Stimulated activated CD4-positive, alpha-beta T cell treated with anti-CD3 and anti-CD28 coated beads, Interleukin-2, amount 100 ng/mL, for 24 hours (primary cell): ENCODE measurements at regions not wholly inside any gene's neighbourhood (a gene's known extent, or its start where the extent isn't known, plus 50 kb on each side); places are given as distances from the start of the nearest gene placed in this dataset.
"Not testable (repeated sequence)": the region's sequence is repeated elsewhere in the genome, so short reads cannot be mapped to it uniquely, and the experiment has no call there.

Experiments used
- DNase-seq, 2 donors: peaks; one replicate each; pipeline ENCODE4 v3.0.0-alpha.2; 2020

DNA sequence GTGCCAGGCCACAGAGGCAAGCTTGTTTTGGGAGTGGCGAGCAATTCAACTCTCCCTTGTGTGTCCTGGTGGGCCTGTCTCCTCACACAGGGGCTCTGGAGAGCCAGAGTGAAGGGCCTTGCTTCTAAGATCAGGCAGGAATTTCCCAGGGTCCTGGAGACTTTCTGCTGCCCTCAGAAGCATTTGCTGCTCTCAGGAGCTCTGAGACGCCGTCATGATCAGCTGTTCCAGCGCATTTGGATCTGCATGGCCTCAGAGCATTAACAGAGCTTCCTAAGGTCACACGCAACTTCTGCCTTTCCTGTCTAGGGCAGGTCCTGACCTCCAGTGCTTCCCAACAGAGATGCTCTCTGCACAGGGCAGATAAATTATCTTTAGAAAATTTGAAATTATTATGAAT lies 52.2 kb upstream of the C10orf90 start:
- DNase-seq = no peak

- DNase-seq = no peak
Observed at GRCh38 chr10:126723226-126723625, 52.7 kb upstream of the C10orf90 start.

GRCh38 chr10:126729314-126729870 lies 58.9 kb upstream of the C10orf90 start:
- DNase-seq = no peak

- DNase-seq = no peak
Observed at GRCh38 chr10:126730856-126731609, 60.5 kb upstream of the C10orf90 start.

GRCh38 chr10:126731610-126731990 lies 61.1 kb upstream of the C10orf90 start:
- no peak for DNase-seq

DNA sequence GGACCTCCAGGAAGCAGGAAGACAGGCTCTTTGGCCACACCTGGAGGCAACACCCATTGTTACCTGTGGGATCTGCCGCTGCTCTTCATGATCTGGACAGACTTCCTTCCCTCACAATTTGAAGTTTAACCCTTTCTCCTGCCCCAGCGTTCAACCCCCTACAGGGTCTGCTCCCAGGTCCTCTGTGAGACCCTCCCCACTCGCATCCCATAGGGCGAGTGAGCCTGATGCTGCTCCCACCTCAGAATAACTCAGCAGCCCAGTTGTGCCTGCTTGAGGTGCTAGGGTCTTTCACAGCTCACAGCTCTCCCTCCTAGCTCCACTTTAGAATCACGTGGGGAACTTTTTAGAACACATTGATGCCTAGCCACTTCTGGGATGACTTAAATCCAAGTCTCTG lies 61.8 kb upstream of the C10orf90 start:
- DNase-seq = no peak

GRCh38 chr10:126732868-126733267 lies 62.4 kb upstream of the C10orf90 start:
- DNase-seq = no peak

DNA sequence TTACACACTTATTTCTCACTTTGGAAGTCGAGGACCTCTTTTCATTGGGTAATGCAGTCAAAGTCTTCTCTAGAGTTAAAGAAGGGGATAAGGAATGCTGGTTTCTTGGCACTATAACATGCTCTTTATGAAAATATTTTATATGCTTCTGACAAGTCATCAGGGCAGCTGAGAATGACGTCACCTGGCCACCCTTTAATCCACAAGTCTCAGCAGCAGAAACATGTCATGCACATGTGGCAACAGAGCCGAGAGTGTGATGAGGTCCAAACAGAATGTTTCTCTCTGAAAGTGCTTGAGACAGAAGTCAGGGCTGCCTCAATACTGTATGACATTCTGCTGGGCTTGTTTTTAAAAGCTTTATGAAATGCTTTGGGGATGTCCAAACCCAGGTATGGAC lies 63.5 kb upstream of the C10orf90 start:
- DNase-seq = no peak

- no peak for DNase-seq
Observed at GRCh38 chr10:126734967-126735366, 64.5 kb upstream of the C10orf90 start.

- no peak for DNase-seq
Observed at GRCh38 chr10:126736142-126736541, 65.6 kb upstream of the C10orf90 start.

DNA sequence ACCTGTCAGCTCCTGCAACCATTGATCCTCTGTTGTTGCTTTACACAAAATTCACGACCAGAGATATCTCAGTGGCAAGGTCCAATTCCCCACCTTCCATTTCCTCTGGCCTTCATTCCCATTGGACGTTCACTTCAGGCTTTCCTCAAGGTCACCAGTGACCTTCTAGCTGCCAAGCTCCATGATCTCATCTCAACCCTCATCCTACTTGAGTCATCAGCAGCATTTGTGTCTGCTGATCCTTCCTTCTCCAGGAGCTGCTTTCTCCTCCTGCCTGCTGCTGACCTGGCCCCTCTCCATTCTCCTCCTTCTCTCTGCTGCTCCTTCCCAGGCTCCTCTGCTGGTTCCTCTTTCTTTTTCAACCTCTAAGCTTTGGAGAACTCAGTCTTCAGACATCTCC lies 66.2 kb upstream of the C10orf90 start:
- DNase-seq = no peak

DNA sequence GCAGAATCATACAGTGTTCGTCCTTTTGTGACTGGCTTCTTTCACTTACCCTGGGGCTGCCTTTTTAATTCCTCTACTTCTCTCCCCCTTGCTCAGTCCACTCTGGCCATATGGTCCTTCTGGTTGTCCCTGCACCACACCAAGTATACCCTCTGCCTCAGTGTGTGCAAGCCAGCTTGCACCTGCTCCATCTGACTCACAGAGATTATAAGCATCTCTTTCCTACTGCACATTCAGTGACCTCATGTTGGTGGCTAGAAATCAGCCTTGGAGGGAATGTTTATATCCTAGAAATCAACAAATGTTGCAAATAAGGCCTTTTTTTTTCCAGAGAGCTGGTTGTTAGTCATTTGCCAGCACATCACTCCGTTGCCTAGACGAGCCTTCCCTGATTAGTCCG lies 67.5 kb upstream of the C10orf90 start:
- no peak for DNase-seq

GRCh38 chr10:126744571-126744970 lies 74.1 kb upstream of the C10orf90 start:
- no peak for DNase-seq

GRCh38 chr10:126749015-126749655 lies 78.6 kb upstream of the C10orf90 start:
- DNase-seq = peak; percentile 56 to 74

DNA sequence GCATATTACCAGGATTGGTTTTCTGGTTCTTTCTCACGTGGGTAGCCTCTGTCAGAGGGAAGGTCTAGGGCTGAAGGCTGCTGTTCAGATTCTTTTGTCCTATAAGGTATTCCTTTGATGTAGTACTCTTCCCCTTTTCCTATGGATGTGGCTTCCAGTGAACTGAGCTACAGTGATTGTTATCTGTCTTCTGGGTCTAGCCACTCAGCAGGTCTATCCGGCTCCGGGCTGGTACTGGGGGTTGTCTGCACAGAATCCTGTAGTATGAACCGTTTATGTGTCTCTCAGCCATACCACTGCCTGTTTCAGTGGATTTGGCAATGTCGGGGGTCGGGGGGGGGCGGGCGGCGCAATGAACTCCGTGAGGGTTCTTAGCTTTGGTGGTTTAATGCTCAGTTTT lies 84.5 kb upstream of the C10orf90 start:
- no peak for DNase-seq

GRCh38 chr10:126758867-126759266 lies 88.4 kb upstream of the C10orf90 start:
- no peak for DNase-seq

DNA sequence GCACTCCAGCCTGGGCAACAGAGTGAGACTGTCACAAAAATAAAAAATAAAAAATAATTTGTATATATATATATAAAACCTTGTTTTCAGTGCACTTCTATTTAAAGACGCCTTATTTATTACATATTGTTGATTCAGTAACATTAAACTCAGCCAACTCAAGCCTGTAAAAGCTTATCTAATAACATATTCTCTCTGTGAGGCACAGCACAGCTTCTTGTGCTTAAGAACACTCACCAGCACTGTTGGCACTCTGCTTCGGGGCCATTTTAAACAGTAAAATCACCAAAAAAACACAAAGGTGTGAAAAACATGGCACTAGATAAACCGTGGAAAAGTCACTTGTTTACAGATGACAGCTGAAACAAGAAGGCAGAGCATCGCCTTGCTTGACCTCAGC lies 89.0 kb upstream of the C10orf90 start:
- DNase-seq = no peak

GRCh38 chr10:126766646-126767045 lies 96.2 kb upstream of the C10orf90 start:
- DNase-seq = not testable (repeated sequence)

- DNase-seq = no peak
Observed at GRCh38 chr10:126770809-126771208, 100.3 kb upstream of the C10orf90 start.

DNA sequence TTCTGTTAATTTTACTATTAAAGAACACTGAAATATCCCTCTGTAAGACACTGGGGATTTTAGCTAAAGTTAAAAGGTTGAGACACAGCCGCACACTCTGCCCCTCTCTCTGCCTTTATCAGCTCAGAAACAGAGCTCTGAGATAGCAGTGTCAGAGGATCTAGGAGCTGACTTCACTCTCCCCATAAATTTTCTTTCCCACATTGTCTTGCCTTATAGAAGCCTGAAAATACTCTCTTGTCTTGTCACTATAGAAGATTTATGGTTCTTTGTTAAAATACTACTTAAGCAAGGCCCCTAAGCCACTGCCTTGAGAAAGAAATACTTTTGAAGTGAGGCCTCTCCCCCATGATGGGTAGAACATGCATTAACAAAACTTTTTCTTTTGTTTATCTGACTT lies 105.7 kb upstream of the C10orf90 start:
- no peak for DNase-seq

- no peak for DNase-seq
Observed at GRCh38 chr10:126777714-126778113, 107.2 kb upstream of the C10orf90 start.

GRCh38 chr10:126781450-126782216 lies 111.1 kb upstream of the C10orf90 start:
- DNase-seq = no peak

DNA sequence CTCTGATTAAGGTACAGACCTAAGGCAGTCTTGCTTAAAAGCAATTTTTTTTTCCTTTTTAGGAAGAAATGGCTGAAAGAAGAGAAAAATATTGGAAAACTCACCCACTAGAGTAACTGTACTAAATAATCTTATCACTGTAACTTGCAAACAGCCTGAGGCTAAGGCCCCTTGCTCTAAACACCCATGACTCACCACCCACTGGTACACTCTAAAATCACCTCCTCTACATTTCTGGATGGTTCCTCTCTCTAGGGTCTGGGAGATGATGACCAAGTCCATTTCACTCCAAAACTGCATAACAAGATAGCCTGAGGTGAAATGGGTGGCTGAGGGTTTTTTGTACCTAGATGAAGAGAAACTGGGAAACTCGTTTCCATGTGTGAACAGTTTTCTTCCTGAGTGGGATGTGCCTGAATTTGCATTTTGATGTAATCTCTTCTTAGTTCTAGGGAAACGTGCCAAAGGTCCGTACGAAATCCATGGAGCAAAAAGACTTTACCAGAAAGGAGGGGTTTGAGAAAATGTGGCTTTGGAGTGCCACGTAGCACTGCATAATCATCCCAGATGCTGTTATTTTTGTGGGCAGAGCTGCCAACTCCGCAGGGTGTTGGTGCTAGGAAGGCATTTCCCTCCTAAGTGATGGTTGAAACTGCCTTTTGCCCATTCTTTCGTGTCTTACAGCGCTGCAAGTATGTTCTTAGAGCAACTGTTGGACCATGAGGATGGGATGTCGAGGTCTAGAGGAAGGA lies 113.5 kb upstream of the C10orf90 start:
- DNase-seq = no peak
